Stomach (tissue), 4 donors: ENCODE measurements at regions not wholly inside any gene's neighbourhood (a gene's known extent, or its start where the extent isn't known, plus 50 kb on each side); places are given as distances from the start of the nearest gene placed in this dataset.

ENCODE experiments used
- CTCF ChIP-seq, 7 experiments: fragments of 450-650 bp in 4 of 7; fragments of 200-600 bp in 3 of 7; sonication (generic) in 3 of 7; IDR thresholded peaks; one replicate each; pipeline ENCODE4 v1.5.1; 2016 to 2019; ENCODE audit warnings: antibody characterized with exemption in 7 of 7, control low read depth in 2 of 7, mild to moderate bottlenecking in 1 of 7
- EP300 ChIP-seq: sonication (generic); formaldehyde crosslinking; IDR thresholded peaks from one replicate; pipeline ENCODE4 v1.6.1; 2017; ENCODE audit warnings: antibody characterized with exemption
- POLR2A ChIP-seq, 4 donors: fragments of 450-650 bp; IDR thresholded peaks; one replicate each; pipeline ENCODE4 v1.6.1; 2016; ENCODE audit warnings: antibody characterized with exemption in 4 of 4, control low read depth in 2 of 4, mild to moderate bottlenecking in 1 of 4, moderate library complexity in 1 of 4
- POLR2AphosphoS5 ChIP-seq, 3 donors: sonication (generic); formaldehyde crosslinking; IDR thresholded peaks; one replicate each; pipeline ENCODE4 v1.6.1; 2016; ENCODE audit warnings: antibody characterized with exemption in 3 of 3

DNA sequence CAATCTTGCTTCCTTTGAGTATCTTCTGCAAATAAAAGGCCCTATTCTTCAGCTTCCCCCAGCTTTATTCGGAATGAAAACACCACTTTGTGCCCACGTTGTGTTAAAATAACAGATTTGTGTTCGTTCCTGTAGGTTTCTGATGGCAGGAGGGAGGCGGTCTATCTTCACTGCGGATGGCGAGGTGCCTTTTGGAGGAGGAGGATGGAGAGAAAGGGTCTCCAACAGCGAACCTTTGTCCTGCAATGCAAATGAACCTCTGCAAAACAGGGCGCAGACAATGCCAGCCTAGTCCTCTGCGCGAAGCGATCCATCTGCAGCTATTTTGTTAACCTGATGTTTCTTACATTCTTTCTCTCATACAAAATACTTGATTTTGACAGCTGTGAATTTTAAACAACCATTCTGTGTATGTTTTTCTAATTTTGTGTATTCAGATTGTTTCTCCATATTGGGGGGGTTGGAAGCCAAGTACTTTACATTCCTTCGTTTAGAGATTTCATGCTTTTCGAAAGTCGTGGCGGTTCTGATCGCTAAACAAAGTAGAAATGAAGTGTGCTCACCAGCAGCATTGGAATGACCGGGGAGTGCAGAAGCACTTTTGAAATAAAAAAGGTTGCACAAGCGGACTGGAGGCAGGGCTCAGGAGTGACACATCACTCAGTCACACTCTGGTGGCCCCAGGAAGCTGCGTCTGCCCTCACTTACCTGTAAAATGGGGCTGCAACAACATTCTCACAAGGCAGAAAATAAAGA, 279.0 kb upstream of the IRX5 start:
- no peak for TF ChIP-seq CTCF (IDR thresholded peaks at IDR 0.05)
- no peak for TF ChIP-seq EP300
- no peak for TF ChIP-seq POLR2A (IDR thresholded peaks at IDR 0.05)
- no peak for TF ChIP-seq POLR2AphosphoS5 (IDR thresholded peaks at IDR 0.05)
